Activated CD4-positive, alpha-beta T cell treated with anti-CD3 and anti-CD28 coated beads, Interleukin-2, amount 50 U/mL, for 48 hours (primary cell): ENCODE measurements at regions not wholly inside any gene's neighbourhood (a gene's known extent, or its start where the extent isn't known, plus 50 kb on each side); places are given as distances from the start of the nearest gene placed in this dataset.

ENCODE experiments used
- DNase-seq, 2 experiments: peaks; one replicate each; pipeline ENCODE4 v3.0.0-alpha.2; 2020

- no peak for DNase-seq
Measured at GRCh38 chr7:54622696-54623309, 80.6 kb downstream of the VSTM2A start.
